Stimulated activated CD4-positive, alpha-beta T cell treated with anti-CD3 and anti-CD28 coated beads, Interleukin-4, amount 100 ng/mL, for 1 hour (primary cell): ENCODE measurements at regions not wholly inside any gene's neighbourhood (a gene's known extent, or its start where the extent isn't known, plus 50 kb on each side); places are given as distances from the start of the nearest gene placed in this dataset.

Experiments used
- DNase-seq: peaks from one replicate; pipeline ENCODE4 v3.0.0-alpha.2; 2020

GRCh38 chr2:148567716-148568115, 76.8 kb upstream of the EPC2 start:
- DNase-seq = no peak

- DNase-seq = peak; percentile 13
Measured at GRCh38 chr2:148568597-148568996, 76.0 kb upstream of the EPC2 start.

DNA sequence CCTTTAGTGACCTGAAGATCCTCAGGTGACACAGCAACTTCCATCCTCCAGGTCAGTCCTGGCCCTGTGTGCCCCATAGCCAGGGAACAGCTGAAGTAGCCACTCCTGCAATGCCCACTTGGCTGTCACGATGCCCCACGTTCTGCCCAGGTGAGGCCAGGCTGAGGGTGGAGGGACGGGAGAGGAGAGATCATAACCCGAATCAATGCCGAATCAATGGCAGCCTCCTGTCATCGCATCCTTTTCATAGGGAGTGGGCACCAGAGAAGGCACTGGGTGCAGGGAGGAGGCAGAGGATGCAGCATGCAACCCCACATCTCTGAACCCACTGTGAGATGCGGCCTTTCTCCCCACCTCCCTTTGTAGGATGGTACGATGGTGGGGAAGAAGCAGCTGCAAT, 75.3 kb upstream of the EPC2 start:
- no peak for DNase-seq

DNA sequence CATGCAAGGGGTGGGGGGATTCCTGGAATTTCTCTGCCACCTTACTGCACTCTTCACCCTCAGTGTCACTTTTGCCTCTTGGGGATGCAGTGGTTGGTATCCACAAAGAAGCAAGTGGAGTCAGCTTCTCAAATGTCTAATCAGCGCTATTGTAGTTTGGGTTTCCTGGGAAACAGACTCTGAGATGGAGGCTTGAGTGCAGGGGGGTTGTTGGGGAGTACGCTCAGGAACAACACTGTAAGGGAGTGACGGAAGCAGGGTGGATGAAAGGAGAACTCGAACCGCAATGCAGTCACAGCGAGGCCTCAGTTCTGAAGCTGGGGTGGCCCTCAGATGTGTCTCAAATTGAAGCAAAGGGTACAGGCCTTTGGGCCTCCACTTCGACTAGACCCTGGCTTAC, 73.6 kb upstream of the EPC2 start:
- DNase-seq = no peak

GRCh38 chr2:148577845-148578492, 66.6 kb upstream of the EPC2 start:
- no peak for DNase-seq

DNA sequence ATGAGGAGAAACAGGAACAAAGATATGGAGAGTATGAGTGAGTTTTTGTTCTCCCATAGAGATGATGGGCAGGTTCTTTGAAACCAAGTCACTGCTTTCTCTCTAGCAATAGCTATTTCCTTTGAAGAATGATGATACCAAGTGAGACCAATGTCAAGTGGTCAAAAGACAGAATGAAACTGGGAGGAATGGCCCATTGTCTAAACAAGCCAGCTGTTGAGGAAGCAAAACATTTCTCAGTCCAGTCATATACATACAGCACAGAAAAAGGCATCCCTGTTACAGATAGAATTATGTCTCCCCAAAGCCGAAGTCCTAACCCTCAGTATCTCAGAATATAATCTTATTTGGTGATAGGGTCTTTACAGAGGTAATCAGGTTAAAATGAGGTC, 66.1 kb upstream of the EPC2 start:
- DNase-seq = no peak

DNA sequence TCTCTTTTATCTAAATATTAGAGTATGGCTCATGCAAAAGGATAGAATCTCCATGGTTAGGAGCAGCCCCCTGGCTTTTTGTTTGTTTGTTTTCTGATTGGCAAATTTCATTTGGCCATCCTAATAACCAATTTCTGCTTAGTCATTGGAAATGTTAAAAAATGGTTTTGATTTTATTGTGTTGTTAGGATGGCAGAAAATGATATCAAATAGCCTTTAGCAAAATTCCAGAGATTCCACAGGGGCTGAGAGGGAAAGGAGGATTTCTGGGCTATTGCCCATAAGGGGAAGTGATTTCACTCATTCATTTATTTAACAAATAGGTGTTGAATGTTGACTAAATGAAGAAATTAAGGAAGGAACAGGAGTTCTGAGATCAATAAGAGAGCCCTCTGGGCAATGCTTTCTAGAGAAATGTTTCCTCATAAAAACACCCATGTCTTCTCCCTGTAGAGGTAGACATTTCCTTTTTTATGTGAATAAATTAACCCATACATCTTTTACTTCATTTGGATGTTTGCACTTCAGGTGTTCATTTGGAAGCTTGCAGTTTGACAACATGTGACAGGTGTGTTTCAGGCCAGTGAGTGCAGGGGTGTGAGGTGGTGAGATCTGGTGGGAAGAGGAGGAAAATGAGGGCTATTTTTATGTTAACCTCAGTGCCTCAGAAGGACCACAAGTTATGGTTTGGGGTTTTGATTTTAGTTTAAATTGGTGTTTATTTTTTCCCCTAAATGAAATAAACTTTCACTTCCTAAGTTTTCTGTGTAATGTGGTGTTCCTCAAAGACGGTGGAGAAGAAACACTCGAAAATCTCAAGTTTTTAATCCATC, 61.7 kb upstream of the EPC2 start:
- no peak for DNase-seq

- no peak for DNase-seq
Measured at GRCh38 chr2:148585696-148586095, 58.9 kb upstream of the EPC2 start.

GRCh38 chr2:148586522-148587128, 57.9 kb upstream of the EPC2 start:
- DNase-seq = no peak

DNA sequence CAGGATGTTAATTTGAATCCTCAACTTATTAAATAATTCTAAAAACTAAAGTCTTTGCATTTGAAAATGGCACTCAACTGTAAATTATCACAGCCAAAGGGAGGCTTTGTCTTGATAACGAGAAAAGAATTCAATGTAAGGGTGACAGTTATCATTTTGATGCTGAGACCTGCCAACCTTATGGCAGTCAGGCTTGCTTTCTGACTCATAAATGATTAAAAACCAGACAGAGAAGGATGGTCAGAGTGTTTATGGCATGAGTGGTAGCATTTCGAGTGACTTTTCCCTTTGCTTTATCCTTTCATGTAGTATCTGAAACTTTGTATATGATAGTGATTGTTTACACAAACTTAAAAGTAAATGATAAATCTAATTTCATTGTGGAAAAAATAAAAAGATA, 53.9 kb upstream of the EPC2 start:
- no peak for DNase-seq

DNA sequence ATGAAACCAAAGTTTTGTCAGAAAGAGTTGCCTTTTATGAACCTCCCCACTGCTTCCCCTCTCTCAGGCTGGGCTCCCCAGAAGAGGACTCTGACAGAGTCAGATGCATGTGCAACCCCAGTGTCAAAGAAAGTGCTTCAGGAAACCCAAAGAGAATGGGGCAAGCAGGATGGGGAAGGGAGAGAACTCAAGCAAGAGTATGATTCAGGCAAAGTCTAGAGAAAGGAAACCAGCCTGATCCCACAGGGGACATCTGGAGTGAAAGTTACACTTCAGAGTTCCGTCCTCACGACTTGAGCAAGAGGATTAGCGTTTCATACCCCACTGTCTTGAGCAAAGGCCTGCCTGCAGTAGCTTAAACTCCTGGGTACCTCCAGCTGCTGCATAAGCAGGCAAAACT, 51.8 kb upstream of the EPC2 start:
- DNase-seq = no peak

DNA sequence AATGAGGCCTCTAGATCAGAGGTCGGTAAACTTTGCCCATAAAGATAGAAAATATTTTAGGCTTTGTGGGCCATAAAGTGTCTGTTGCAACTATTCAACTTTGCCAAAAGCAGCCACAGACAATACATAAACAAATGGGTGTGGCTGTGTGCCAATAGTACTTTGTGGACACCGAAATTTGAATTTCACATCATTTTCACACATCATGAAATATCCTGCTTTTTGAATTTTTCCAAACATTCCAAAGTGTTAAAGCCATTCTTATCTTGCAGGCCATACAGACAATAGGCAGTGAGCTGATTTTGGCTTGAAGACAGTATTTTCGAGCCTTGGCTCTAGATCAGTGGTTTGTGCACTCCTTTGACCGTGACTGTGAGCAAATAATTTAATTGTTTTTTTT, 51.1 kb upstream of the EPC2 start:
- DNase-seq = no peak

GRCh38 chr2:148594216-148594615, 50.3 kb upstream of the EPC2 start:
- DNase-seq = no peak
